Effector memory CD8-positive, alpha-beta T cell (primary cell): ENCODE measurements at regions not wholly inside any gene's neighbourhood (a gene's known extent, or its start where the extent isn't known, plus 50 kb on each side); places are given as distances from the start of the nearest gene placed in this dataset.

ENCODE experiments used
- ATAC-seq: fragments of 150-1000 bp; cut with Tn5 transposase; replicated peaks from 2 replicates; pipeline ENCODE4 v1.10.0; 2021; ENCODE audit warnings: mild to moderate bottlenecking, moderate library complexity
- DNase-seq, 3 experiments: peaks; one replicate each; pipeline ENCODE4 v3.0.0; 2021
- H3K27ac Mint-ChIP-seq, 2 donors: one replicate each; pipeline ENCODE4 v1.8.0; 2022; ENCODE audit warnings: mild to moderate bottlenecking in 2 of 2, mixed read lengths in 2 of 2, moderate library complexity in 2 of 2
- H3K27me3 Mint-ChIP-seq, 2 donors: one replicate each; pipeline ENCODE4 v1.8.0; 2022; ENCODE audit warnings: mixed read lengths in 2 of 2
- H3K36me3 Mint-ChIP-seq: one replicate; pipeline ENCODE4 v1.8.0; 2022; ENCODE audit warnings: mild to moderate bottlenecking, moderate library complexity, mixed read lengths; ENCODE audit not compliant: insufficient read depth
- H3K4me1 Mint-ChIP-seq, 2 donors: one replicate each; pipeline ENCODE4 v1.8.0; 2022; ENCODE audit warnings: low read depth in 2 of 2, mixed read lengths in 2 of 2
- H3K4me3 Mint-ChIP-seq, 2 donors: one replicate each; pipeline ENCODE4 v1.8.0; 2022; ENCODE audit warnings: mild to moderate bottlenecking in 2 of 2, mixed read lengths in 2 of 2, moderate library complexity in 2 of 2
- H3K9me3 Mint-ChIP-seq, 2 donors: one replicate each; pipeline ENCODE4 v1.8.0; 2022; ENCODE audit warnings: mixed read lengths in 2 of 2

DNA sequence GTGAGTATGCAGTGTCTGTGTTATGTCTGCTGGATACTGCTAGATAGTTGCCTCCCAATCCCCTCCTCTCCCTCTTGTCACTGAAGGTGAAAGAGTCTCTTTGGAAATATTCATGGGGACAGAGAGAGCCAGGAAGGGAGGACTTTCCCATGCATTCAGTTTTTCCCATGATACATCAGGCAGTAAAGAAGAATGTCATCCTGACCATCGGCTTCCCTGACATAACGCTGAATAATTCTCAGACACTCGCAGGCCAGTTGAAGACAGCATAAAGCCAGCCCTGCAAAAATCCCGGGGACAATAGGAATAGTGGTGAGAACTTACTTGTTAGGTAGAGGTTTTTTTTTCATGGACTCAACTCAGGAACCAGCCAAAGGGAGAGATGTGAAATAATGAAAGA lies 58.1 kb downstream of the KLF4 start:
- no peak overlapping the region for H3K27ac Mint-ChIP-seq
- DNase-seq = no peak
- no peak overlapping the region for H3K4me3 Mint-ChIP-seq
- ATAC-seq = no peak
- H3K4me1 Mint-ChIP-seq = peaks cover 0 to under 1% of the 10 kb centered on the region in 2 donors
- no peaks in the 10 kb centered on the region for H3K9me3 Mint-ChIP-seq
- H3K36me3 Mint-ChIP-seq = no peaks in the 10 kb centered on the region
- peaks cover 17 to 33% of the 10 kb centered on the region in 2 donors for H3K27me3 Mint-ChIP-seq

DNA sequence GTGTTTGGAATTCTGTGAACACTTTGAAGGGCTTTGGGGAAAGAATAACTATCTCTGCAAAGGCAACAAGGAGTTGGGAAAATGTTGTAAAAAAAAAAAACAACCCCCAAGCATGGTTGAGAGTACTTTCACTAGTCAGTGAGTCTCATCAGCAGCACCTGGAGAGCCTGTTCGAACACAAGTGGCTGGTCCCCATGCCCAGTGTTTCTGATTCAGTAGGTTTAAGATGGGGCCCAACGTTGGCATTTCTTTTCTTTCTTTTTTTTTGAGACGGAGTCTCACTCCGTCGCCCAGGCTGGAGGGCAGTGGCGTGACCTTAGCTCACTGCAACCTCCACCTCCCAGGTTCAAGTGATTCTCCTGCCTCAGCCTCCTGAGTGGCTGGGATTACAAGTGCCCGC lies 59.5 kb downstream of the KLF4 start:
- H3K4me3 Mint-ChIP-seq = no peak overlapping the region
- H3K27me3 Mint-ChIP-seq = peaks cover 19 to 38% of the 10 kb centered on the region in 2 donors
- ATAC-seq (no peak), DNase-seq (no peak)
- no peaks in the 10 kb centered on the region for H3K36me3 Mint-ChIP-seq
- H3K4me1 Mint-ChIP-seq = peaks cover 4 to 5% of the 10 kb centered on the region in 2 donors
- H3K27ac Mint-ChIP-seq = no peak overlapping the region
- no peaks in the 10 kb centered on the region for H3K9me3 Mint-ChIP-seq

DNA sequence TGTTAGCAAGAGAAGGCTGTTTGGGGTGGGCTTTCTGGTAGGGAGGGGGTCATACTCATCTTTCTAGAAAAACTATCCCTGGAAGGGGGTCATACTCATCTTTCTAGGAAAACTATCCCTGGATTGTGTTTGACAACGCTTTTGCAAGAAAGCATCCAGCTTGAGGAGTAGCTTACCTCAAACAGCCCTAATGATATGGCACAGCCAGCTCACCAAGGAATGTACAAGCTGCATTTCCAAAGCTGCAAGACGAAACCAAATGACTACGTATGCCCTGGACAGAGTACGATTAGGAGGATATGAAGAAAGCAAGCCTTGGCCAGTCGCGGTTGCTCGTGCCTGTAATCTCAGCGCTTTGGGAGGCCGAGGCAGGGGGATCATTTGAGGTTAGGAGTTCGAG lies 63.4 kb downstream of the KLF4 start:
- Mint-ChIP-seq H3K4me3 (no peak overlapping the region), H3K27ac (no peak overlapping the region), H3K4me1 (peaks cover 8 to 9% of the 10 kb centered on the region in 2 donors), H3K36me3 (no peaks in the 10 kb centered on the region), H3K27me3 (peaks cover 22 to 45% of the 10 kb centered on the region in 2 donors), H3K9me3 (no peaks in the 10 kb centered on the region)
- DNase-seq = no peak
- no peak for ATAC-seq

DNA sequence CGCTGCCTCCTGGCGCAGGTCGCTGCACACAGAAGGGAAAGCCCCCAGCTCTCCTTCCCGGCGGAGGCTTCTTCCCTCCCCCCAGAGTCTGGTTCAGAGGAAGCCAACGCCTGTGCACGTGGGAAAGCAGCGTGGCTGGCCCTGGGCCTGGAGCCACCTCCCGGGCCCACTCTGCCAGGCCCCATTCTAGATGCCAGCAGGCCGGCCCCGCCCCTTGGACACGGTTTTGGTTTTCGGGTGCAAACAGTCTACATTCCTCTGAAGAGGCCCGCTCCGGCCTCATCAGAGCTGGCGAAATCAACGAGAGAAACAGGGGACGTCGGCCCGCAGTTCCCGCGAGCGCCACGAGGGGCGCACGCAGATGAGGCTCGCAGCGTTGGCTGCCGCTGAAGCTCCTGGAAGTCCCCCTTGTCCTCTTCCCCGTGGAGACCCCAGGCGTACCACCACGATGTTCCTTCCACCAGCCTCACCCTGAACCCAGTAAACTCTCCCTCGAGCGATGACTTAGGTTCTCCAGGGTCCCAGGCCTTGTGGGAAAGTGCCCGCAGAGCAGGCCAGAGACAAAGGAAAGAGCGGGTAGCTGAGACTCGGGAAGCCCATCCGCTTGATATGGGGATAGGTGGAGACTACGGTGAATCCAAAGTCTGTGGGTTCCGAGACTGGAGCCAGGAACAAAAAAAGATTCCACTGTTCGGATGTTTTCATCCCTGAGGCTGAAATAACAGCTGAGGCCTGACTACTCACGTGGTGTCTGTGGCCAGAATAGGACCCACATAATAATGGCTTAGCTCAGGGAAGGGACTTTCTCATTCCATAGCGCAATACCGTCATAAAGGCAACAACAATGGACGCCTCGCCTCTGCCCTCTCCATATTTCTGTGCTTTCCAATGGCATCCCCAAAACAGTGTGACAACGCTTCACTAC lies 64.2 kb downstream of the KLF4 start:
- ATAC-seq (peak; percentile 51), DNase-seq (peak; percentile 9 to 34 (median 9))
- Mint-ChIP-seq H3K4me3 (peak overlapping the region; percentile 65), H3K36me3 (no peaks in the 10 kb centered on the region), H3K27me3 (peaks cover 22 to 38% of the 10 kb centered on the region in 2 donors), H3K9me3 (no peaks in the 10 kb centered on the region), H3K4me1 (peaks cover 8 to 9% of the 10 kb centered on the region in 2 donors), H3K27ac (peak overlapping the region in 1 of 2 donors; percentile 80)

DNA sequence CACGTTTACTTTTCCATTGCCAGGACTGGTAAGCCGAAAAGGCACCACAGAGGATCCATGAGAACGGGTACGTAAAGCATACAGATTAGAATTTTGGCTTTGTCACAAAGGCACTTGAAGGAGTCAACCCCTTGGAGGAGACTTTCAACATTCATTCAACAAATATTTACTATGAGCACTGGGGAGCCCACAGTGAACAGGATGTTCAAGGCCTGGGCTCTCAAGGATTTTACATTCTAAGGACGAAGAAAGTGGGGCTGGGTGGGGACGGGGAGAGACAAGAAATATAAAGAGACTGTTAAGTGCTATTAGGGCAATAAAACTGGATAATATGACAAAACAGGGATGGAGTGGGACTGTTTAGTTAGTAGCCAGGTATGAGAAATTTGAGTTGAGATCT lies 66.0 kb downstream of the KLF4 start:
- H3K27ac Mint-ChIP-seq = no peak overlapping the region
- H3K9me3 Mint-ChIP-seq = no peaks in the 10 kb centered on the region
- H3K27me3 Mint-ChIP-seq = peaks cover 32 to 40% of the 10 kb centered on the region in 2 donors
- DNase-seq (no peak), ATAC-seq (no peak)
- no peaks in the 10 kb centered on the region for H3K36me3 Mint-ChIP-seq
- H3K4me3 Mint-ChIP-seq = no peak overlapping the region
- H3K4me1 Mint-ChIP-seq = peaks cover 8 to 9% of the 10 kb centered on the region in 2 donors

DNA sequence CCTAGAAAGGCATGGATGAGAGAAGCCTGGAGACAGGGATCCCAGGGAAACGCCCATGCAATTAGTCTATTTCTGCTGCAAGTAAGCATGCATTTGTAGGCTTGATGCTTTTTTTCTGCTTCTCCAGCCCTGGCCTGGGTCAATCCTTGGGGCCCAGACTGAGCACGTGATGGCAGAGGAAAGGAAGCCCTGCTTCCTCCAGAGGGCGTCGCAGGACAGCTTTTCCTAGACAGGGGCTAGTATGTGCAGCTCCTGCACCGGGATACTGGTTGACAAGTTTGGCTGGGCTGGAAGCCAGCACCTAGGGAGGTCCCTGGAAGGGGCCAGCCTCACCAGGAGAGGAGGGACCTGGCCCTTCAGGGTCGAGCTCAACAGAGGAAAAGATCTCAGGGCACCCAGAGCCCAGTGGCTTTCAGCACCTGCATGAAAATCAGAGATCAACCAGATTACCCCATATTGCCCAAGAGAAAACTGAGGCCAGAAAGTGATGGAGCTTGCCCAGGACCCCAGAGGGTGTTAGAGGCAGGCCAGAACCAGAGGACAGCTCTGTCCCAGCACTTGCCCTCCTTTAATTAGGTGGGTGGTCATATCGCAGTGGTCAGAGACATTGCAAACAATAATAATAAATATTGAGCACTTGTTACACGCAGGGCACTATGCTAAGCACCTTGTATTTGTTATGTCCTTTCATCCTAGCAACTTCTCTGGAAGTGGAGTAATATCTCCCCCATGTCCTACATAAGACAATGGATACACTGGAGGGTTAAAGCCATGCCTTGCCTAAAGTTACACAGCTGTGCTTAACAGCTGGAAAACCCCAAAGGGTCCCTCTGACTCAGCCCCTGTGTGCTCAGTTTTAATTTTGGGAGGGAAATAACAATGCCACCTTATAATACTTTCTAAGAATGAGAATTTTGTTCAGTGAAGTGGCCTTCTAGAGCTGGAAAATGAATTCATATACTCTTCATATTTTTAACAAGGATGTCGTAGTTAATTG lies 67.1 kb downstream of the KLF4 start:
- H3K27ac Mint-ChIP-seq = no peak overlapping the region
- peaks cover 33 to 40% of the 10 kb centered on the region in 2 donors for H3K27me3 Mint-ChIP-seq
- no peak for DNase-seq
- no peak overlapping the region for H3K4me3 Mint-ChIP-seq
- no peak for ATAC-seq
- H3K36me3 Mint-ChIP-seq = no peaks in the 10 kb centered on the region
- H3K4me1 Mint-ChIP-seq = peaks cover 8 to 9% of the 10 kb centered on the region in 2 donors
- no peaks in the 10 kb centered on the region for H3K9me3 Mint-ChIP-seq

DNA sequence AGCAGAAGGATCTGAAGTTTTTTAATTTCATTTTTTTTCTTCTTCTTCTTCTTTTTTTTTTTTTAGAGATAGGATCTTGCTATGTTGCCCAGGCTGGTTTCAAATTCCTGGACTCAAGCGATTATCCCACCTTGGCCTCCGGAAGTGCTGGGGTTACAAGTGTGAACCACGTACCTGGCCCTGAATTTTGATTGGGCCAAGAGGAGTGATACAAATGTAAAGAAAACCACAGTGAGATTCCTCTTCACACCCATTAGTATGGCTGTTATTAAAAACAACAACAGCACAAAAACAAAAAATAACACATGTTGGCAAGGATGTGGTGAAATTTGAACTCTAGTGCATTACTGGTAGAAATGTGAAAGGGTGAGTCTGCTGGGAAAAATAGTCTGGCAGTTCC lies 79.1 kb downstream of the KLF4 start:
- H3K9me3 Mint-ChIP-seq = peaks cover 0 to 3% of the 10 kb centered on the region in 2 donors
- no peak overlapping the region for H3K27ac Mint-ChIP-seq
- H3K36me3 Mint-ChIP-seq = no peaks in the 10 kb centered on the region
- ATAC-seq = no peak
- no peak for DNase-seq
- peaks cover 0 to 5% of the 10 kb centered on the region in 2 donors for H3K4me1 Mint-ChIP-seq
- H3K27me3 Mint-ChIP-seq = peaks cover 7 to 12% of the 10 kb centered on the region in 2 donors
- H3K4me3 Mint-ChIP-seq = no peak overlapping the region

DNA sequence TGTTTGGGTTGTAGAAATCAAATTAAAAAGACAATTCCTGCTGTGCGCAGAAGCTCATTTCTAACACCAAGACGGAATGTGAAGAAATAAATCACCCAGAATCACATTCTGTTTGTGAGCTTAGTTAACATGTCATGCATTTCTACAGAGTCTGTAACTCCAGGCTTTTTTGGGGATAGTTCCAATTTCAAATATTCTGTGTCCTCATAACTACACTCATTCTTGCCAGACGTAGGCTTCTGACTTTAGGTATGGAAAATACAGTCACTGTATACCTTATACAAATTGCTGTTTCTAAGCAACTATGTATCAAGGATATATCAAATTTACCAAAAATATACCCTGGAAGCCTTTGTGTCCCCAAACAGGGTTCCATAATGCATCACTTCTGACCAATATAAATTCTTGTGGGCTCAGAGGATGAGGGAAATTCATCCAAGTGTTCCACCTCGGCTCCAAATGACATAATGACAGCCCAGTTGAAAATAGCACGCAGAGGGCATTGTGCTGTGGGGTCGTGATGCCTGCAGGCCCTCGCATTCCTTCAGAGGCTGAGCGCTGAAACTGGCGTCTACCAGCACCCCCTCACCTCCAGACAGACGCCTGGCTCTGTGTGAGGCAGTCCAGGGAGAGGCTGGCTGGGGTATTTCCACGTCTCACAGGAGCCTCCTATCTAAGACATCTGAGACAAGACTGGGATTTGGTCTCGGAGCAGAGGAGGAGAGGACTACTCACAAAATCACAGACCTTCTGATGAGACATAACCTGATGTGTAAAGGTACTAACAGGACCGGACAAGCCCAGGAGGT lies 79.8 kb downstream of the KLF4 start:
- Mint-ChIP-seq H3K36me3 (no peaks in the 10 kb centered on the region), H3K9me3 (peaks cover 0 to 3% of the 10 kb centered on the region in 2 donors), H3K4me1 (peaks cover 0 to 5% of the 10 kb centered on the region in 2 donors), H3K27ac (no peak overlapping the region), H3K4me3 (no peak overlapping the region), H3K27me3 (peaks cover 7 to 12% of the 10 kb centered on the region in 2 donors)
- no peak for DNase-seq
- no peak for ATAC-seq

DNA sequence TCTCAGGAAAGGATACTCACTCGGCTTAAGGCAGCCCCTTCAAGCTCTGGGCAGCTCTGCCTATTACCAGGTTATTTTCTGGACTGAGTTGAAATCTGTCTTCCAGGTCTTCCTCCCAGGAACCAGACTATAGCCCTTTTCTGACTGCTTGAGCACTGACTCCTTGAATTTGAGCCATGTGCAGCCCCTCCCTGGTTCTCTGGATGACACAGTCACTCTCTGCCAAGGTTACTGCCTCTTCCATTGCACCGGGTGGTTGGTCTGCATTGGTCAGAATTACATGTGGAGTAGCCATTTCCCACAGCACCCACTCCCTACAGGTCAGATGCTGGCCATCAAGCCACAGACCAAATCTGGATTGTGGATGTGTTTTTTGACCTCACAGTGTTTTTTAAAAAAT lies 81.9 kb downstream of the KLF4 start:
- no peak for ATAC-seq
- no peaks in the 10 kb centered on the region for H3K36me3 Mint-ChIP-seq
- no peak overlapping the region for H3K4me3 Mint-ChIP-seq
- H3K27me3 Mint-ChIP-seq = peaks cover 10 to 14% of the 10 kb centered on the region in 2 donors
- H3K9me3 Mint-ChIP-seq = peaks cover 0 to 3% of the 10 kb centered on the region in 2 donors
- no peak for DNase-seq
- no peak overlapping the region for H3K27ac Mint-ChIP-seq
- peaks cover 0 to 5% of the 10 kb centered on the region in 2 donors for H3K4me1 Mint-ChIP-seq

DNA sequence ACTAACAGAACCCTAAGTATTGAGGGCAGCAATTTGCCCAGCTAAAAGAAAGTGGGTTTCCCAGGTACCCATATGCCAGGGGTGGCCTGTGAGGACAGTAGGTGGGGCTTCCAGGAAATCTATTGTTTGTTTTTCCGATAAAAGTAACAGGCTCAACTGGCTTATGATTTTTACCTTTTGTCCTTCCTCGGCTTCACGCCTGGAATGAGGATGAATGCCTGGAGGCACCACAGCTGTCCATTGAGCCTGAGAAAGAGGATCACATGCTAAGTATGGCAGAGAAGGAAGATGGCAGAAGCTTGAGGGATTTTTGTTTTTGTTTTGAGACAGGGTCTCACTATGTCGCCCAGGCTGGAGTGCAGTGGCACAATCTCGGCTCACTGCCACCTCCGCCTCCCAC lies 84.1 kb downstream of the KLF4 start:
- Mint-ChIP-seq H3K9me3 (no peaks in the 10 kb centered on the region), H3K27me3 (peaks cover 5 to 34% of the 10 kb centered on the region in 2 donors), H3K36me3 (no peaks in the 10 kb centered on the region), H3K27ac (no peak overlapping the region), H3K4me1 (peaks cover 0 to 3% of the 10 kb centered on the region in 2 donors), H3K4me3 (no peak overlapping the region)
- DNase-seq (no peak), ATAC-seq (no peak)

DNA sequence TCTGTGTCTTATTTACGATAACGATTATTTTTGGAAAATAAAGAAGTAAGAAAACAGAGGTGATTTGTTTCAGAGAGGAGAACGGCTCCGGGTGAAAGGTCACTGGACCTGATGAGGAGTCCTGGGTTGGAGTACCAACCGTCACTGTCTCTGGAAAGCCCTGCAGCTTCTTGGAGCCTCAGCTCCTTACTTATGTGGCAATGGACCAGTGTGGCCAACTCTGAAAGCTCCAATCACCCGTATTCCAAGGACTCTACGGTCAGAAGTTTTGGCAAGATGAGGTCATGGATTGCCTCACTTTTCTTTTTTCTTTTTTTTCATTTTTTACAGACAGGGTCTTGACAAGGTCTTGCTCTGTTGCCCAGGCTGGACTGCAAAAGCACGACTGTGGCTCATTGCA lies 84.8 kb downstream of the KLF4 start:
- Mint-ChIP-seq H3K4me3 (no peak overlapping the region), H3K36me3 (no peaks in the 10 kb centered on the region), H3K4me1 (no peaks in the 10 kb centered on the region), H3K27ac (no peak overlapping the region), H3K9me3 (no peaks in the 10 kb centered on the region), H3K27me3 (peaks cover 5 to 34% of the 10 kb centered on the region in 2 donors)
- no peak for DNase-seq
- no peak for ATAC-seq

DNA sequence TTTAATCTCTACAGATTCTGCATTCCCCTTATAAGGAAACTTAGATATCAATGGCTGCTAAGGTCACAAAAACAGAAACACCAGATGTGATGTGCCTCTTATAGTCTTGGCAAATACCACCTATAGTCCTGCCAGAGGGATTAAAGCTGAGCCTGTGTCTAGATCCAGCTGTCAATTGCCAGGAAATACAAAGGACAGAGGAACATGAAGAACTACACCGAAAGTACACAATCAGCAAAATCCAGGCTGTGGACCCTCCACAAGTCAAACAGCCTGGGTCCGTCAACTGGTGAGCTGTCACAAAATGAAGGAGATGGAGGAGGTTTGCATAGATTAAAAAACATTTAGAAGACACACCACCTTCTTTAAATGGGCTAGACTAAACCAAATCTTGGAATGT lies 85.4 kb downstream of the KLF4 start:
- H3K27ac Mint-ChIP-seq = no peak overlapping the region
- H3K4me3 Mint-ChIP-seq = no peak overlapping the region
- no peaks in the 10 kb centered on the region for H3K36me3 Mint-ChIP-seq
- peaks cover 5 to 34% of the 10 kb centered on the region in 2 donors for H3K27me3 Mint-ChIP-seq
- no peak for DNase-seq
- no peaks in the 10 kb centered on the region for H3K4me1 Mint-ChIP-seq
- H3K9me3 Mint-ChIP-seq = no peaks in the 10 kb centered on the region
- no peak for ATAC-seq
